WTC11 (cell line): ENCODE measurements at regions not wholly inside any gene's neighbourhood (a gene's known extent, or its start where the extent isn't known, plus 50 kb on each side); places are given as distances from the start of the nearest gene placed in this dataset.

Source experiments
- ATF1 ChIP-seq: sonication (generic); formaldehyde crosslinking; IDR thresholded peaks from 2 replicates; pipeline ENCODE4 v1.8.1; 2023; ENCODE audit warnings: mild to moderate bottlenecking, moderate library complexity, missing genetic modification reagents
- ATF3 ChIP-seq: sonication (generic); formaldehyde crosslinking; conservative IDR thresholded peaks from 2 replicates; pipeline ENCODE4 v1.8.1; 2022; ENCODE audit warnings: mild to moderate bottlenecking, missing genetic modification reagents
- CTCF ChIP-seq: fragments of 200-600 bp; IDR thresholded peaks from 2 replicates; pipeline ENCODE4 v1.8.0; 2022; ENCODE audit warnings: antibody characterized with exemption
- ELF4 ChIP-seq: sonication (generic); formaldehyde crosslinking; IDR thresholded peaks from 2 replicates; pipeline ENCODE4 v1.8.1; 2022; ENCODE audit warnings: low read depth, mild to moderate bottlenecking, moderate library complexity, missing genetic modification reagents
- ETV6 ChIP-seq: sonication (generic); formaldehyde crosslinking; IDR thresholded peaks from 2 replicates; pipeline ENCODE4 v1.8.1; 2022; ENCODE audit warnings: mild to moderate bottlenecking, missing genetic modification reagents
- GABPB1 ChIP-seq: sonication (generic); formaldehyde crosslinking; IDR thresholded peaks from 2 replicates; pipeline ENCODE4 v1.8.1; 2023; ENCODE audit warnings: mild to moderate bottlenecking, missing genetic modification reagents
- HMGXB4 ChIP-seq: sonication (generic); formaldehyde crosslinking; IDR thresholded peaks from 2 replicates; pipeline ENCODE4 v1.8.1; 2023; ENCODE audit warnings: mild to moderate bottlenecking, moderate library complexity, missing genetic modification reagents
- JUN ChIP-seq: sonication (generic); formaldehyde crosslinking; IDR thresholded peaks from 2 replicates; pipeline ENCODE4 v1.8.0; 2023; ENCODE audit warnings: mild to moderate bottlenecking, missing genetic modification reagents
- MXD4 ChIP-seq: fragments of 250-450 bp; sonication (Bioruptor Pico); IDR thresholded peaks from 2 replicates; pipeline ENCODE4 v1.8.0; 2021; ENCODE audit warnings: mild to moderate bottlenecking, moderate library complexity, borderline replicate concordance
- PRRX2 ChIP-seq: fragments of 250-450 bp; sonication (Bioruptor Pico); IDR thresholded peaks from 2 replicates; pipeline ENCODE4 v1.8.0; 2021; ENCODE audit warnings: mild to moderate bottlenecking
- TEAD4 ChIP-seq: sonication (generic); formaldehyde crosslinking; IDR thresholded peaks from 2 replicates; pipeline ENCODE4 v1.8.0; 2022; ENCODE audit warnings: mild to moderate bottlenecking, missing genetic modification reagents
- ZNF396 ChIP-seq: fragments of 250-450 bp; sonication (Bioruptor Pico); IDR thresholded peaks from 2 replicates; pipeline ENCODE4 v1.8.0; 2021; ENCODE audit warnings: mild to moderate bottlenecking, moderate library complexity, borderline replicate concordance
- TF ChIP-seq, protein P1 (sequence below): sonication (generic); formaldehyde crosslinking; conservative IDR thresholded peaks from 2 replicates; pipeline ENCODE4 v1.8.1; 2023; ENCODE audit warnings: mild to moderate bottlenecking, low read depth, missing genetic modification reagents, moderate library complexity

- TF ChIP-seq CTCF (no peak), GABPB1 (CRISPR knock-in tag) (no peak), MXD4 (CRISPR knock-in tag) (no peak), HMGXB4 (CRISPR knock-in tag) (no peak), ETV6 (CRISPR knock-in tag) (no peak), ELF4 (CRISPR knock-in tag) (no peak), ATF3 (no peak), TEAD4 (no peak), ZNF396 (no peak), ATF1 (no peak), JUN (CRISPR knock-in tag) (no peak), PRRX2 (CRISPR knock-in tag) (no peak)
- TF ChIP-seq, protein P1, sequence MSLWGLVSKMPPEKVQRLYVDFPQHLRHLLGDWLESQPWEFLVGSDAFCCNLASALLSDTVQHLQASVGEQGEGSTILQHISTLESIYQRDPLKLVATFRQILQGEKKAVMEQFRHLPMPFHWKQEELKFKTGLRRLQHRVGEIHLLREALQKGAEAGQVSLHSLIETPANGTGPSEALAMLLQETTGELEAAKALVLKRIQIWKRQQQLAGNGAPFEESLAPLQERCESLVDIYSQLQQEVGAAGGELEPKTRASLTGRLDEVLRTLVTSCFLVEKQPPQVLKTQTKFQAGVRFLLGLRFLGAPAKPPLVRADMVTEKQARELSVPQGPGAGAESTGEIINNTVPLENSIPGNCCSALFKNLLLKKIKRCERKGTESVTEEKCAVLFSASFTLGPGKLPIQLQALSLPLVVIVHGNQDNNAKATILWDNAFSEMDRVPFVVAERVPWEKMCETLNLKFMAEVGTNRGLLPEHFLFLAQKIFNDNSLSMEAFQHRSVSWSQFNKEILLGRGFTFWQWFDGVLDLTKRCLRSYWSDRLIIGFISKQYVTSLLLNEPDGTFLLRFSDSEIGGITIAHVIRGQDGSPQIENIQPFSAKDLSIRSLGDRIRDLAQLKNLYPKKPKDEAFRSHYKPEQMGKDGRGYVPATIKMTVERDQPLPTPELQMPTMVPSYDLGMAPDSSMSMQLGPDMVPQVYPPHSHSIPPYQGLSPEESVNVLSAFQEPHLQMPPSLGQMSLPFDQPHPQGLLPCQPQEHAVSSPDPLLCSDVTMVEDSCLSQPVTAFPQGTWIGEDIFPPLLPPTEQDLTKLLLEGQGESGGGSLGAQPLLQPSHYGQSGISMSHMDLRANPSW (CRISPR knock-in tag) = no peak
Observed at GRCh38 chr18:7170292-7170691, 52.7 kb upstream of the LAMA1 start.
